ENCODE measurements at regions not wholly inside any gene's neighbourhood (a gene's known extent, or its start where the extent isn't known, plus 50 kb on each side); places are given as distances from the start of the nearest gene placed in this dataset.
"Not testable (repeated sequence)": the region's sequence is repeated elsewhere in the genome, so short reads cannot be mapped to it uniquely, and the experiment has no call there.

GRCh38 chr4:183012879-183013729, 86.0 kb upstream of the WWC2 start:
- H3K4me3 ChIP-seq (ENCODE audit: low read depth, low read length): no peak overlapping the region
- no peak for TF ChIP-seq CTCF (IDR thresholded peaks at IDR 0.05; ENCODE audit: insufficient read depth, low read length, severe bottlenecking)
- FAIRE-seq (no peak), DNase-seq (ENCODE audit: low read depth) (no peak)
- peaks cover 5% of the 10 kb centered on the region for H3K27me3 ChIP-seq (ENCODE audit: control insufficient read depth, insufficient read depth, low read length)
- no peaks in the 10 kb centered on the region for H3K36me3 ChIP-seq (ENCODE audit: control insufficient read depth, insufficient read depth, low read length)

- DNase-seq (ENCODE audit: low read depth): no peak
- no peak for FAIRE-seq
- H3K4me3 ChIP-seq (ENCODE audit: low read depth, low read length): no peak overlapping the region
- no peak for TF ChIP-seq CTCF (IDR thresholded peaks at IDR 0.05; ENCODE audit: insufficient read depth, low read length, severe bottlenecking)
- H3K27me3 ChIP-seq (ENCODE audit: control insufficient read depth, insufficient read depth, low read length): peaks cover 5% of the 10 kb centered on the region
- no peaks in the 10 kb centered on the region for H3K36me3 ChIP-seq (ENCODE audit: control insufficient read depth, insufficient read depth, low read length)
Measured at GRCh38 chr4:183011213-183011907, 87.7 kb upstream of the WWC2 start.

GRCh38 chr4:183008492-183008891, 90.6 kb upstream of the WWC2 start:
- DNase-seq (ENCODE audit: low read depth): no peak
- H3K4me3 ChIP-seq (ENCODE audit: low read depth, low read length): no peak overlapping the region
- H3K27me3 ChIP-seq (ENCODE audit: control insufficient read depth, insufficient read depth, low read length): peaks cover 5% of the 10 kb centered on the region
- no peak for FAIRE-seq
- no peak for TF ChIP-seq CTCF (IDR thresholded peaks at IDR 0.05; ENCODE audit: insufficient read depth, low read length, severe bottlenecking)
- no peaks in the 10 kb centered on the region for H3K36me3 ChIP-seq (ENCODE audit: control insufficient read depth, insufficient read depth, low read length)

GRCh38 chr4:183004370-183004769, 87.2 kb upstream of the DCTD start:
- not testable (repeated sequence) for H3K27me3 ChIP-seq (ENCODE audit: control insufficient read depth, insufficient read depth, low read length); H3K4me3 ChIP-seq (ENCODE audit: low read depth, low read length); DNase-seq (ENCODE audit: low read depth); H3K36me3 ChIP-seq (ENCODE audit: control insufficient read depth, insufficient read depth, low read length); FAIRE-seq

DNA sequence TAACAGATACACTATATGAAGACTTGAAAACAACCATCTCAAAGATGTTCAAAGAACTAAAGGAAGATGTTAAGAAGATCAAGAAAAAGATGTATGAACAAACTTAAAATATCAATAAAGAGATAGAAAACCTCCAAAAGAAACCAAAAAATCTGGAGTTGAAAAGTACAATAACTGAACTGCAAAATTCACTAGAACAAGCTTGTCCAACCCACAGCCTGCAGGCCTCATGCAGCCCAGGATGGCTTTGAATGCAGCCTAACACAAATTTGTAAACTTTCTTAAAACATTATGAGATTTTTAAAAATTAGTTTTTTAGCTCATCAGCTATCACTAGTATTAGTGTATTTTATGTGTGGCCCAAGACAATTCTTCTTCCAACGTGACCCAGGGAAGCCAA, 77.0 kb upstream of the DCTD start:
- Histone ChIP-seq H3K4me3 (ENCODE audit: low read depth, low read length) (no peak overlapping the region), H3K27me3 (ENCODE audit: control insufficient read depth, insufficient read depth, low read length) (no peaks in the 10 kb centered on the region), H3K36me3 (ENCODE audit: control insufficient read depth, insufficient read depth, low read length) (no peaks in the 10 kb centered on the region)
- FAIRE-seq: no peak
- no peak for DNase-seq (ENCODE audit: low read depth)
- no peak for TF ChIP-seq CTCF (IDR thresholded peaks at IDR 0.05; ENCODE audit: insufficient read depth, low read length, severe bottlenecking)

- no peaks in the 10 kb centered on the region for H3K27me3 ChIP-seq (ENCODE audit: control insufficient read depth, insufficient read depth, low read length)
- no peak for TF ChIP-seq CTCF (IDR thresholded peaks at IDR 0.05; ENCODE audit: insufficient read depth, low read length, severe bottlenecking)
- no peak for FAIRE-seq
Measured at GRCh38 chr4:182978152-182978827, 61.1 kb upstream of the DCTD start.

More at GRCh38 chr4:182978152-182978827, 61.1 kb upstream of the DCTD start:
- Histone ChIP-seq H3K4me3 (ENCODE audit: low read depth, low read length) (no peak overlapping the region), H3K36me3 (ENCODE audit: control insufficient read depth, insufficient read depth, low read length) (no peaks in the 10 kb centered on the region)
- no peak for DNase-seq (ENCODE audit: low read depth)
